ENCODE measurements at regions not wholly inside any gene's neighbourhood (a gene's known extent, or its start where the extent isn't known, plus 50 kb on each side); places are given as distances from the start of the nearest gene placed in this dataset.
"Not testable (repeated sequence)": the region's sequence is repeated elsewhere in the genome, so short reads cannot be mapped to it uniquely, and the experiment has no call there.

GRCh38 chr4:131721883-131722282 is 1427.2 kb upstream of the PCDH10 start:
- no peaks in the 10 kb centered on the region for H3K36me3 ChIP-seq (ENCODE audit: control insufficient read depth in 1 of 2, insufficient read depth in 2 of 2, low read length in 2 of 2)
- no peaks in the 10 kb centered on the region for H3K9me3 ChIP-seq (ENCODE audit: control insufficient read depth in 1 of 2, low read length in 2 of 2)
- no peaks in the 10 kb centered on the region for H3K4me1 ChIP-seq (ENCODE audit: control insufficient read depth in 1 of 2, insufficient read depth in 2 of 2, low read length in 2 of 2)

GRCh38 chr4:131723069-131723468 is 1426.0 kb upstream of the PCDH10 start:
- H3K9me3 ChIP-seq (ENCODE audit: control insufficient read depth in 1 of 2, low read length in 2 of 2); H3K36me3 ChIP-seq (ENCODE audit: control insufficient read depth in 1 of 2, insufficient read depth in 2 of 2, low read length in 2 of 2); H3K27me3 ChIP-seq (ENCODE audit: low read depth, low read length); H3K4me3 ChIP-seq (ENCODE audit: low read depth in 1 of 2, low read length in 2 of 2); H3K27ac ChIP-seq (ENCODE audit: low read length); H3K4me1 ChIP-seq (ENCODE audit: control insufficient read depth in 1 of 2, insufficient read depth in 2 of 2, low read length in 2 of 2): not testable (repeated sequence)

More at GRCh38 chr4:131721883-131722282, 1427.2 kb upstream of the PCDH10 start:
- Histone ChIP-seq H3K27ac (ENCODE audit: low read length) (no peak overlapping the region), H3K4me3 (ENCODE audit: low read depth in 1 of 2, low read length in 2 of 2) (no peak overlapping the region), H3K27me3 (ENCODE audit: low read depth, low read length) (no peaks in the 10 kb centered on the region)

GRCh38 chr4:131724847-131725246 is 1424.2 kb upstream of the PCDH10 start:
- H3K27ac ChIP-seq (ENCODE audit: low read length); H3K4me3 ChIP-seq (ENCODE audit: low read depth in 1 of 2, low read length in 2 of 2); H3K9me3 ChIP-seq (ENCODE audit: control insufficient read depth in 1 of 2, low read length in 2 of 2); H3K36me3 ChIP-seq (ENCODE audit: control insufficient read depth in 1 of 2, insufficient read depth in 2 of 2, low read length in 2 of 2); H3K4me1 ChIP-seq (ENCODE audit: control insufficient read depth in 1 of 2, insufficient read depth in 2 of 2, low read length in 2 of 2); H3K27me3 ChIP-seq (ENCODE audit: low read depth, low read length): not testable (repeated sequence)

- H3K27ac ChIP-seq (ENCODE audit: low read length); H3K36me3 ChIP-seq (ENCODE audit: control insufficient read depth in 1 of 2, insufficient read depth in 2 of 2, low read length in 2 of 2); H3K4me3 ChIP-seq (ENCODE audit: low read depth in 1 of 2, low read length in 2 of 2); H3K27me3 ChIP-seq (ENCODE audit: low read depth, low read length); H3K4me1 ChIP-seq (ENCODE audit: control insufficient read depth in 1 of 2, insufficient read depth in 2 of 2, low read length in 2 of 2); H3K9me3 ChIP-seq (ENCODE audit: control insufficient read depth in 1 of 2, low read length in 2 of 2): not testable (repeated sequence)
These were observed 1423.6 kb upstream of the PCDH10 start for GRCh38 chr4:131725521-131725920.

GRCh38 chr4:131726940-131727339 is 1422.2 kb upstream of the PCDH10 start:
- not testable (repeated sequence) for H3K4me3 ChIP-seq (ENCODE audit: low read depth in 1 of 2, low read length in 2 of 2); H3K27me3 ChIP-seq (ENCODE audit: low read depth, low read length); H3K27ac ChIP-seq (ENCODE audit: low read length); H3K9me3 ChIP-seq (ENCODE audit: control insufficient read depth in 1 of 2, low read length in 2 of 2); H3K36me3 ChIP-seq (ENCODE audit: control insufficient read depth in 1 of 2, insufficient read depth in 2 of 2, low read length in 2 of 2); H3K4me1 ChIP-seq (ENCODE audit: control insufficient read depth in 1 of 2, insufficient read depth in 2 of 2, low read length in 2 of 2)

- H3K27ac ChIP-seq (ENCODE audit: low read length); H3K4me3 ChIP-seq (ENCODE audit: low read depth in 1 of 2, low read length in 2 of 2); H3K4me1 ChIP-seq (ENCODE audit: control insufficient read depth in 1 of 2, insufficient read depth in 2 of 2, low read length in 2 of 2); H3K36me3 ChIP-seq (ENCODE audit: control insufficient read depth in 1 of 2, insufficient read depth in 2 of 2, low read length in 2 of 2); H3K9me3 ChIP-seq (ENCODE audit: control insufficient read depth in 1 of 2, low read length in 2 of 2); H3K27me3 ChIP-seq (ENCODE audit: low read depth, low read length): not testable (repeated sequence)
These were observed 1421.7 kb upstream of the PCDH10 start for GRCh38 chr4:131727418-131727817.

- not testable (repeated sequence) for H3K9me3 ChIP-seq (ENCODE audit: control insufficient read depth in 1 of 2, low read length in 2 of 2); H3K27me3 ChIP-seq (ENCODE audit: low read depth, low read length); H3K4me3 ChIP-seq (ENCODE audit: low read depth in 1 of 2, low read length in 2 of 2); H3K27ac ChIP-seq (ENCODE audit: low read length); H3K4me1 ChIP-seq (ENCODE audit: control insufficient read depth in 1 of 2, insufficient read depth in 2 of 2, low read length in 2 of 2); H3K36me3 ChIP-seq (ENCODE audit: control insufficient read depth in 1 of 2, insufficient read depth in 2 of 2, low read length in 2 of 2)
These were observed 1419.9 kb upstream of the PCDH10 start for GRCh38 chr4:131729205-131729604.

- not testable (repeated sequence) for H3K4me1 ChIP-seq (ENCODE audit: control insufficient read depth in 1 of 2, insufficient read depth in 2 of 2, low read length in 2 of 2); H3K4me3 ChIP-seq (ENCODE audit: low read depth in 1 of 2, low read length in 2 of 2); H3K9me3 ChIP-seq (ENCODE audit: control insufficient read depth in 1 of 2, low read length in 2 of 2); H3K36me3 ChIP-seq (ENCODE audit: control insufficient read depth in 1 of 2, insufficient read depth in 2 of 2, low read length in 2 of 2); H3K27me3 ChIP-seq (ENCODE audit: low read depth, low read length); H3K27ac ChIP-seq (ENCODE audit: low read length)
These were observed 1419.2 kb upstream of the PCDH10 start for GRCh38 chr4:131729716-131730398.

- not testable (repeated sequence) for H3K27ac ChIP-seq (ENCODE audit: low read length); H3K36me3 ChIP-seq (ENCODE audit: control insufficient read depth in 1 of 2, insufficient read depth in 2 of 2, low read length in 2 of 2); H3K27me3 ChIP-seq (ENCODE audit: low read depth, low read length); H3K4me3 ChIP-seq (ENCODE audit: low read depth in 1 of 2, low read length in 2 of 2); H3K4me1 ChIP-seq (ENCODE audit: control insufficient read depth in 1 of 2, insufficient read depth in 2 of 2, low read length in 2 of 2); H3K9me3 ChIP-seq (ENCODE audit: control insufficient read depth in 1 of 2, low read length in 2 of 2)
These were observed 1418.5 kb upstream of the PCDH10 start for GRCh38 chr4:131730574-131730973.

GRCh38 chr4:131732034-131732630 is 1417.0 kb upstream of the PCDH10 start:
- not testable (repeated sequence) for H3K4me3 ChIP-seq (ENCODE audit: low read depth in 1 of 2, low read length in 2 of 2); H3K9me3 ChIP-seq (ENCODE audit: control insufficient read depth in 1 of 2, low read length in 2 of 2); H3K27me3 ChIP-seq (ENCODE audit: low read depth, low read length); H3K27ac ChIP-seq (ENCODE audit: low read length); H3K4me1 ChIP-seq (ENCODE audit: control insufficient read depth in 1 of 2, insufficient read depth in 2 of 2, low read length in 2 of 2); H3K36me3 ChIP-seq (ENCODE audit: control insufficient read depth in 1 of 2, insufficient read depth in 2 of 2, low read length in 2 of 2)

- H3K9me3 ChIP-seq (ENCODE audit: control insufficient read depth in 1 of 2, low read length in 2 of 2); H3K27me3 ChIP-seq (ENCODE audit: low read depth, low read length); H3K27ac ChIP-seq (ENCODE audit: low read length); H3K36me3 ChIP-seq (ENCODE audit: control insufficient read depth in 1 of 2, insufficient read depth in 2 of 2, low read length in 2 of 2); H3K4me1 ChIP-seq (ENCODE audit: control insufficient read depth in 1 of 2, insufficient read depth in 2 of 2, low read length in 2 of 2); H3K4me3 ChIP-seq (ENCODE audit: low read depth in 1 of 2, low read length in 2 of 2): not testable (repeated sequence)
These were observed 1414.8 kb upstream of the PCDH10 start for GRCh38 chr4:131734321-131734720.

- H3K27ac ChIP-seq (ENCODE audit: low read length); H3K9me3 ChIP-seq (ENCODE audit: control insufficient read depth in 1 of 2, low read length in 2 of 2); H3K4me3 ChIP-seq (ENCODE audit: low read depth in 1 of 2, low read length in 2 of 2); H3K4me1 ChIP-seq (ENCODE audit: control insufficient read depth in 1 of 2, insufficient read depth in 2 of 2, low read length in 2 of 2); H3K36me3 ChIP-seq (ENCODE audit: control insufficient read depth in 1 of 2, insufficient read depth in 2 of 2, low read length in 2 of 2); H3K27me3 ChIP-seq (ENCODE audit: low read depth, low read length): not testable (repeated sequence)
These were observed 1414.2 kb upstream of the PCDH10 start for GRCh38 chr4:131734851-131735385.
